ENCODE measurements at regions not wholly inside any gene's neighbourhood (a gene's known extent, or its start where the extent isn't known, plus 50 kb on each side); places are given as distances from the start of the nearest gene placed in this dataset.

- Histone ChIP-seq H3K27ac (no peak overlapping the region), H3K27me3 (ENCODE audit: insufficient read depth in 3 of 3, low read length in 2 of 3) (no peaks in the 10 kb centered on the region), H3K36me3 (ENCODE audit: insufficient read depth in 1 of 2, low read depth in 1 of 2) (no peaks in the 10 kb centered on the region), H3K9me3 (no peaks in the 10 kb centered on the region), H3K4me3 (no peak overlapping the region), H3K4me1 (no peaks in the 10 kb centered on the region)
- intact Hi-C loops (cut with DNase I), result no loop called here
- DNase-seq (no peak), ATAC-seq (no peak)
- WGBS, 3 donors, result 91 to 93% (median 92%) methylated on average over 7 of the region's 7 CpGs
- TF ChIP-seq CTCF (IDR thresholded peaks at IDR 0.05), result no peak
These were observed 350.2 kb upstream of the FAT1 start for GRCh38 chr4:187073820-187074219.

GRCh38 chr4:187075514-187075913, 351.9 kb upstream of the FAT1 start:
- intact Hi-C loops (cut with DNase I), result no loop called here
- TF ChIP-seq CTCF (IDR thresholded peaks at IDR 0.05), result no peak
- 36 to 50% (median 39%) methylated on average over 4 of the region's 4 CpGs for whole genome bisulfite sequencing, 3 donors
- no peak overlapping the region for H3K27ac ChIP-seq
- no peaks in the 10 kb centered on the region for H3K36me3 ChIP-seq (ENCODE audit: insufficient read depth in 1 of 2, low read depth in 1 of 2)
- DNase-seq (no peak), ATAC-seq (no peak)
- no peaks in the 10 kb centered on the region for H3K4me1 ChIP-seq
- no peaks in the 10 kb centered on the region for H3K9me3 ChIP-seq
- H3K27me3 ChIP-seq (ENCODE audit: insufficient read depth in 3 of 3, low read length in 2 of 3), result no peaks in the 10 kb centered on the region
- no peak overlapping the region for H3K4me3 ChIP-seq

GRCh38 chr4:187077744-187078401, 354.2 kb upstream of the FAT1 start:
- intact Hi-C loops (cut with DNase I), result no loop called here
- Histone ChIP-seq H3K4me1 (no peaks in the 10 kb centered on the region), H3K4me3 (no peak overlapping the region), H3K9me3 (no peaks in the 10 kb centered on the region), H3K27ac (no peak overlapping the region), H3K36me3 (ENCODE audit: insufficient read depth in 1 of 2, low read depth in 1 of 2) (no peaks in the 10 kb centered on the region), H3K27me3 (ENCODE audit: insufficient read depth in 3 of 3, low read length in 2 of 3) (no peaks in the 10 kb centered on the region)
- WGBS, 3 donors, result 55 to 66% (median 62%) methylated on average over 11 to 12 of the region's 12 CpGs
- no peak for DNase-seq
- no peak for TF ChIP-seq CTCF (IDR thresholded peaks at IDR 0.05)
- no peak for ATAC-seq

GRCh38 chr4:187084701-187085100, 361.0 kb upstream of the FAT1 start:
- H3K4me1 ChIP-seq, result no peaks in the 10 kb centered on the region
- no peak for ATAC-seq
- intact Hi-C loops (cut with DNase I), result no loop called here

More at GRCh38 chr4:187084701-187085100, 361.0 kb upstream of the FAT1 start:
- Histone ChIP-seq H3K36me3 (ENCODE audit: insufficient read depth in 1 of 2, low read depth in 1 of 2) (no peaks in the 10 kb centered on the region), H3K4me3 (no peak overlapping the region), H3K27me3 (ENCODE audit: insufficient read depth in 3 of 3, low read length in 2 of 3) (no peaks in the 10 kb centered on the region), H3K27ac (no peak overlapping the region), H3K9me3 (no peaks in the 10 kb centered on the region)
- no peak for DNase-seq
- 59 to 66% (median 64%) methylated on average over 4 of the region's 4 CpGs for WGBS, 3 donors
- no peak for TF ChIP-seq CTCF (IDR thresholded peaks at IDR 0.05)

All from psoas muscle (tissue), 7 donors.